B cell (primary cell): ENCODE measurements at regions not wholly inside any gene's neighbourhood (a gene's known extent, or its start where the extent isn't known, plus 50 kb on each side); places are given as distances from the start of the nearest gene placed in this dataset.

Experiments used
- ATAC-seq: fragments of 200-7000 bp; cut with Tn5 transposase; one replicate; pipeline ENCODE4 v1.10.0; 2021; ENCODE audit warnings: low read depth, mild to moderate bottlenecking, moderate number of reproducible peaks, moderate library complexity
- CTCF ChIA-PET: fragments of 350-600 bp; sonication (Branson Sonifier 250); formaldehyde crosslinking; loops from one replicate; lab custom pipeline; 2021; ENCODE audit warnings: antibody characterized with exemption, inconsistent platforms; lab: Charles Lee
- POLR2A ChIA-PET: fragments of 350-600 bp; sonication (Branson Sonifier 250); formaldehyde crosslinking; loops from one replicate; lab custom pipeline; 2021; ENCODE audit warnings: antibody characterized with exemption; lab: Charles Lee
- DNase-seq: peaks from one replicate; pipeline ENCODE4 v3.0.0; 2013
- H2AFZ ChIP-seq: 2 replicates; pipeline ENCODE4 v1.6.1; 2012; ENCODE audit warnings: mild to moderate bottlenecking, low read depth, low read length; ENCODE audit not compliant: insufficient read depth, poor library complexity, severe bottlenecking
- H3K27ac ChIP-seq, 2 donors: 1 replicate in 1 of 2; 2 replicates in 1 of 2; pipeline ENCODE4 v1.5.1; 2012 to 2013; ENCODE audit warnings: low read length in 2 of 2, mild to moderate bottlenecking in 2 of 2, moderate library complexity in 1 of 2
- H3K27me3 ChIP-seq, 4 experiments: fragments of 200-600 bp in 1 of 4; sonication (generic) in 1 of 4; replicated peaks in 1 of 4; 1 replicate in 2 of 4; 2 replicates in 2 of 4; pipeline versions ENCODE4 v1.6.1 to v1.7.0; 2013 to 2016; ENCODE audit warnings: low read length in 3 of 4, mild to moderate bottlenecking in 2 of 4, mixed read lengths in 1 of 4, moderate library complexity in 1 of 4; ENCODE audit not compliant: insufficient read depth in 4 of 4, control insufficient read depth in 3 of 4; ENCODE audit errors: control extremely low read depth in 1 of 4
- H3K36me3 ChIP-seq, 2 experiments: replicated peaks in 1 of 2; 1 replicate in 1 of 2; 2 replicates in 1 of 2; pipeline versions ENCODE4 v1.6.1 to v1.7.1; 2013; ENCODE audit warnings: low read length in 1 of 2; ENCODE audit not compliant: insufficient read depth in 2 of 2, control insufficient read depth in 1 of 2; ENCODE audit errors: control extremely low read depth in 1 of 2, extremely low read depth in 1 of 2
- H3K4me1 ChIP-seq, 2 donors: fragments of 200-600 bp in 1 of 2; sonication (generic) in 1 of 2; 1 replicate in 1 of 2; 2 replicates in 1 of 2; pipeline versions ENCODE4 v1.5.1 to v1.6.1; 2013 to 2017; ENCODE audit warnings: low read length in 2 of 2; ENCODE audit not compliant: control insufficient read depth in 2 of 2, insufficient read depth in 2 of 2
- H3K4me2 ChIP-seq: replicated peaks from 2 replicates; pipeline ENCODE3; 2012; ENCODE audit warnings: mild to moderate bottlenecking, low read depth, low read length; ENCODE audit not compliant: poor library complexity, severe bottlenecking
- H3K4me3 ChIP-seq, 5 experiments: fragments of 200-600 bp in 1 of 5; sonication (generic) in 1 of 5; 1 replicate in 3 of 5; 2 replicates in 2 of 5; pipeline versions ENCODE4 v1.5.1 to v1.7.0; 2011 to 2016; ENCODE audit warnings: low read length in 4 of 5, mild to moderate bottlenecking in 4 of 5, low read depth in 2 of 5, control low read depth in 1 of 5, moderate library complexity in 1 of 5; ENCODE audit not compliant: insufficient read depth in 1 of 5; ENCODE audit errors: control extremely low read depth in 1 of 5, extremely low read depth in 1 of 5
- H3K79me2 ChIP-seq: fragments of 200-600 bp; sonication (generic); one replicate; pipeline ENCODE4 v1.6.0; 2016; ENCODE audit warnings: low read length; ENCODE audit not compliant: control insufficient read depth, insufficient read depth
- H3K9ac ChIP-seq: fragments of 200-600 bp; sonication (generic); 2 replicates; pipeline ENCODE4 v1.6.1; 2017; ENCODE audit warnings: mild to moderate bottlenecking, low read length, moderate library complexity
- H3K9me3 ChIP-seq, 3 donors: one replicate each; pipeline versions ENCODE4 v1.6.1 to v1.7.1; 2013; ENCODE audit warnings: low read length in 2 of 3; ENCODE audit not compliant: control insufficient read depth in 2 of 3, insufficient read depth in 1 of 3; ENCODE audit errors: control extremely low read depth in 1 of 3
- H4K20me1 ChIP-seq: 2 replicates; pipeline ENCODE4 v1.6.0; 2012; ENCODE audit warnings: mild to moderate bottlenecking, low read length; ENCODE audit not compliant: insufficient read depth, control insufficient read depth, poor library complexity, severe bottlenecking
- H3K27ac Mint-ChIP-seq: one replicate; pipeline ENCODE4 v1.8.0; 2021; ENCODE audit warnings: mixed read lengths
- H3K27me3 Mint-ChIP-seq: one replicate; pipeline ENCODE4 v1.8.0; 2021; ENCODE audit warnings: mixed read lengths
- H3K4me1 Mint-ChIP-seq: one replicate; pipeline ENCODE4 v1.8.0; 2021; ENCODE audit warnings: mixed read lengths
- H3K4me3 Mint-ChIP-seq: one replicate; pipeline ENCODE4 v1.8.0; 2021; ENCODE audit warnings: mixed read lengths
- H3K9me3 Mint-ChIP-seq: one replicate; pipeline ENCODE4 v1.8.0; 2022; ENCODE audit warnings: mixed read lengths; ENCODE audit not compliant: insufficient read depth
- EZH2 ChIP-seq: IDR thresholded peaks from 2 replicates; pipeline ENCODE4 v1.6.1; 2012; ENCODE audit warnings: borderline replicate concordance, low read depth, mild to moderate bottlenecking, moderate library complexity, low read length; ENCODE audit not compliant: insufficient read depth, poor library complexity, severe bottlenecking
- WGBS: methylation state at CpG from one replicate; pipeline ENCODE4 v1.1.5; 2013; ENCODE audit warnings: missing lambda C conversion rate; ENCODE audit not compliant: insufficient coverage; 5-methylcytosine and 5-hydroxymethylcytosine counted together
- intact Hi-C: fragments of 100-400 bp; cut with micrococcal nuclease; formaldehyde crosslinking; loops from one replicate; pipeline ENCODE4 v1.10.0; 2022
- TF ChIP-seq, protein P1 (sequence below): fragments of 200-600 bp; IDR thresholded peaks from one replicate; pipeline ENCODE4 v1.8.0; 2022; ENCODE audit warnings: antibody characterized with exemption, mild to moderate bottlenecking

DNA sequence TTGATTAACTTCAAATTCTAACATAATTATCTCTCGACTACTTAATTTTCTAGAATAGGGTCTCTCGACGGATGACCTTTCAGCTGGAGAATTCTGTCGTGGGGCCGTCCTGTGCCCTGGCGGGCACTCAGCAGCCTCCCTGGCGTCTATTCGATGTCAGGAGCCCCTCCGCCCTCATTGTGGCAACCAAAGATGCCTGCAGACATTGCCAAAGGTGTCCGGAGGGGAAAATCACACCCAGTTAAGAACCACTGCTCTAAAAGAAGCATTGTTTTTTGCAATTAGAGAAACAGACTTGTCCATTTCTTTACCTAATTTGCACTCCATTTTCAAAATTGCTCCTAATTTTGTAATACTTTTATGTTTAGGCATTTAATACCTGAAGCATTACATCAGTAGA is 79.2 kb upstream of the ARHGEF7 start:
- CTCF ChIA-PET = interaction anchor here (1.2 kb wide), 1 partner anchor 32 kb away, joined by 3 read pairs; no protein-coding TSS in a partner anchor
- H3K79me2 ChIP-seq = no peaks in the 10 kb centered on the region
- no peaks in the 10 kb centered on the region for H3K9me3 ChIP-seq
- peaks cover 29% of the 10 kb centered on the region for H3K27me3 Mint-ChIP-seq
- WGBS = 85% methylated on average over 10 of the region's 10 CpGs
- no peak overlapping the region for H3K27ac Mint-ChIP-seq
- POLR2A ChIA-PET = no interaction called here
- H3K4me2 ChIP-seq = no peak overlapping the region
- H3K27me3 ChIP-seq = peaks cover 0 to 4% (median 0%) of the 10 kb centered on the region in 4 experiments
- no peak overlapping the region for H3K9ac ChIP-seq
- H3K4me3 Mint-ChIP-seq = no peak overlapping the region
- no peaks in the 10 kb centered on the region for H3K4me1 Mint-ChIP-seq
- H3K4me1 ChIP-seq = no peaks in the 10 kb centered on the region
- no peak overlapping the region for H3K4me3 ChIP-seq
- no peaks in the 10 kb centered on the region for H3K9me3 Mint-ChIP-seq
- no peak overlapping the region for H3K27ac ChIP-seq
- TF ChIP-seq EZH2 = no peak
- TF ChIP-seq, protein P1, sequence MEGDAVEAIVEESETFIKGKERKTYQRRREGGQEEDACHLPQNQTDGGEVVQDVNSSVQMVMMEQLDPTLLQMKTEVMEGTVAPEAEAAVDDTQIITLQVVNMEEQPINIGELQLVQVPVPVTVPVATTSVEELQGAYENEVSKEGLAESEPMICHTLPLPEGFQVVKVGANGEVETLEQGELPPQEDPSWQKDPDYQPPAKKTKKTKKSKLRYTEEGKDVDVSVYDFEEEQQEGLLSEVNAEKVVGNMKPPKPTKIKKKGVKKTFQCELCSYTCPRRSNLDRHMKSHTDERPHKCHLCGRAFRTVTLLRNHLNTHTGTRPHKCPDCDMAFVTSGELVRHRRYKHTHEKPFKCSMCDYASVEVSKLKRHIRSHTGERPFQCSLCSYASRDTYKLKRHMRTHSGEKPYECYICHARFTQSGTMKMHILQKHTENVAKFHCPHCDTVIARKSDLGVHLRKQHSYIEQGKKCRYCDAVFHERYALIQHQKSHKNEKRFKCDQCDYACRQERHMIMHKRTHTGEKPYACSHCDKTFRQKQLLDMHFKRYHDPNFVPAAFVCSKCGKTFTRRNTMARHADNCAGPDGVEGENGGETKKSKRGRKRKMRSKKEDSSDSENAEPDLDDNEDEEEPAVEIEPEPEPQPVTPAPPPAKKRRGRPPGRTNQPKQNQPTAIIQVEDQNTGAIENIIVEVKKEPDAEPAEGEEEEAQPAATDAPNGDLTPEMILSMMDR = no peak
- intact Hi-C loops = no loop called here
- H4K20me1 ChIP-seq = no peaks in the 10 kb centered on the region
- no peaks in the 10 kb centered on the region for H3K36me3 ChIP-seq
- no peak overlapping the region for H2AFZ ChIP-seq
- ATAC-seq (no peak), DNase-seq (no peak)

DNA sequence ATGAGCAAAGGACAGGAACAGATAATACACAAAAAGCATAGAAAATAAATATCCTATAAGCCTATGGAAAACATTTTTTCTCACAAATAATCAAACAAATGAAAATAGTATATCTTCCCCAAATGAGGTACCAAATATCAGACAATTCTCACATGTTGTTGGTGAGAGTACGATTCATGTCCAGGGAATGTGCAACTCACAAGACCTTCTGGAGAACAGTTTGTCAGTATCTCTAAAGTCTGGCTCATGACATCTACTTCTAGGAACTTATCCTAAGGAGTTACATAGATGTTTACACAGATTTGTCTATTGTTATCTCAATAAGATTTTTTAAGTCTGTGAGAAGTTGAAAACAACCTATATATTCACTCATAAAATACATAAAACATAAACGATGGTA is 80.3 kb upstream of the ARHGEF7 start:
- POLR2A ChIA-PET = no interaction called here
- no peak for DNase-seq
- no peak overlapping the region for H3K4me3 Mint-ChIP-seq

More for the DNA sequence above, 80.3 kb upstream of the ARHGEF7 start:
- no peak for TF ChIP-seq EZH2
- TF ChIP-seq, protein P1 = no peak
- H3K27ac Mint-ChIP-seq = no peak overlapping the region
- no peaks in the 10 kb centered on the region for H3K9me3 Mint-ChIP-seq
- H3K27me3 Mint-ChIP-seq = peaks cover 26% of the 10 kb centered on the region
- WGBS = no CpG with 5 or more reads among the region's 2 CpGs
- intact Hi-C loops = no loop called here
- no peak overlapping the region for H3K4me2 ChIP-seq
- H3K79me2 ChIP-seq = no peaks in the 10 kb centered on the region
- ATAC-seq = no peak
- H3K9ac ChIP-seq = no peak overlapping the region
- H3K4me1 ChIP-seq = no peaks in the 10 kb centered on the region
- H4K20me1 ChIP-seq = no peaks in the 10 kb centered on the region
- CTCF ChIA-PET = no interaction called here
- H3K4me3 ChIP-seq = no peak overlapping the region
- no peak overlapping the region for H3K27ac ChIP-seq
- H3K4me1 Mint-ChIP-seq = no peaks in the 10 kb centered on the region
- H3K27me3 ChIP-seq = peaks cover 0 to 4% (median 0%) of the 10 kb centered on the region in 4 experiments
- no peaks in the 10 kb centered on the region for H3K9me3 ChIP-seq
- H3K36me3 ChIP-seq = no peaks in the 10 kb centered on the region
- H2AFZ ChIP-seq = no peak overlapping the region
